Natural killer cell (primary cell): ENCODE measurements at regions not wholly inside any gene's neighbourhood (a gene's known extent, or its start where the extent isn't known, plus 50 kb on each side); places are given as distances from the start of the nearest gene placed in this dataset.

Source experiments
- ATAC-seq, 3 donors: fragments of 150-1000 bp in 2 of 3; fragments of 200-7000 bp in 1 of 3; cut with Tn5 transposase; 1 replicate in 1 of 3; 2 replicates in 2 of 3; pipeline ENCODE4 v1.10.0; 2021; ENCODE audit warnings: mild to moderate bottlenecking in 2 of 3, moderate library complexity in 2 of 3
- DNase-seq, 2 donors: peaks; one replicate each; pipeline versions ENCODE4 v3.0.0 to v3.0.0-alpha.2; 2013 to 2021; ENCODE audit warnings: mixed read lengths in 1 of 2
- H3K27ac ChIP-seq: one replicate; pipeline ENCODE4 v1.5.1; 2013; ENCODE audit warnings: mild to moderate bottlenecking, low read length
- H3K27me3 ChIP-seq: one replicate; pipeline ENCODE4 v1.6.1; 2013; ENCODE audit warnings: low read length; ENCODE audit not compliant: control insufficient read depth, insufficient read depth
- H3K36me3 ChIP-seq: one replicate; pipeline ENCODE4 v1.6.1; 2013; ENCODE audit warnings: low read length; ENCODE audit not compliant: control insufficient read depth, insufficient read depth
- H3K4me1 ChIP-seq: one replicate; pipeline ENCODE4 v1.6.1; 2013; ENCODE audit warnings: low read length; ENCODE audit not compliant: control insufficient read depth, insufficient read depth
- H3K4me3 ChIP-seq: one replicate; pipeline ENCODE4 v1.5.1; 2013; ENCODE audit warnings: low read length
- H3K9me3 ChIP-seq: one replicate; pipeline ENCODE4 v1.6.1; 2013; ENCODE audit warnings: low read length; ENCODE audit not compliant: control insufficient read depth, insufficient read depth
- H3K27ac Mint-ChIP-seq, 2 donors: one replicate each; pipeline ENCODE4 v1.8.0; 2022; ENCODE audit warnings: mild to moderate bottlenecking in 2 of 2, mixed read lengths in 2 of 2, moderate library complexity in 1 of 2
- H3K27me3 Mint-ChIP-seq, 2 donors: one replicate each; pipeline ENCODE4 v1.8.0; 2022; ENCODE audit warnings: low read depth in 2 of 2, mixed read lengths in 2 of 2
- H3K36me3 Mint-ChIP-seq: one replicate; pipeline ENCODE4 v1.8.0; 2022; ENCODE audit warnings: mixed read lengths
- H3K4me1 Mint-ChIP-seq, 2 donors: one replicate each; pipeline ENCODE4 v1.8.0; 2022; ENCODE audit warnings: mixed read lengths in 2 of 2
- H3K4me3 Mint-ChIP-seq: one replicate; pipeline ENCODE4 v1.8.0; 2022; ENCODE audit warnings: mild to moderate bottlenecking, moderate library complexity, mixed read lengths
- H3K9me3 Mint-ChIP-seq, 2 donors: one replicate each; pipeline ENCODE4 v1.8.0; 2022; ENCODE audit warnings: mixed read lengths in 2 of 2
- WGBS: methylation state at CpG from one replicate; pipeline ENCODE4 v1.1.7; 2013; ENCODE audit warnings: missing lambda C conversion rate; ENCODE audit not compliant: insufficient coverage; 5-methylcytosine and 5-hydroxymethylcytosine counted together
- intact Hi-C: fragments of 100-400 bp; cut with micrococcal nuclease; formaldehyde crosslinking; loops from one replicate; pipeline ENCODE4 v1.14.2; 2022
- TF ChIP-seq, protein P1 (sequence below): fragments of 200-600 bp; IDR thresholded peaks from one replicate; pipeline ENCODE4 v1.8.0; 2022; ENCODE audit warnings: antibody characterized with exemption

DNA sequence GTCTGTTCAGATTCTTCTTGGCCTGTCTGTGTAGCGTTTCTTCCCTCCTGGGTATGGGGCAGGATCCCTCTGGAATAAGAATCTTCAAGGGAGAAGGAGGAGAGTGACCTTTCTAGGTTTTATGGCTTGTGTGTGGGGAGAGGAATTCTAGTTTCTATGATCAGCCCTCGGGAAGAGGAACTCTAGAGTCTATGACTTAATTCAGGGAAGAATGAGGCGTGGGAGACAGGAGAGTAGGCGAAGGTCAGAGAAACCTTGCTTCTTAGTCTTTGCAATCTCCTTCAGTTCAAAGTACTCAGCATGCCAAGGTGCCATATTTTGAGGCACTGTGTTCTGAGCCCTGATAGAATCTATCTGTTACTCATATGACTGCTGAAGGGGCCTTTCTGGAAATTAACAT lies 99.2 kb upstream of the C3orf80 start:
- no peak overlapping the region for H3K4me3 ChIP-seq
- no peaks in the 10 kb centered on the region for H3K27me3 ChIP-seq
- H3K27ac ChIP-seq = no peak overlapping the region
- WGBS = 88% methylated on average over 4 of the region's 4 CpGs
- no peaks in the 10 kb centered on the region for H3K9me3 Mint-ChIP-seq
- intact Hi-C loops = no loop called here
- H3K36me3 Mint-ChIP-seq = no peaks in the 10 kb centered on the region
- H3K4me1 ChIP-seq = no peaks in the 10 kb centered on the region
- H3K4me1 Mint-ChIP-seq = no peaks in the 10 kb centered on the region
- peaks cover 5 to 7% of the 10 kb centered on the region in 2 donors for H3K27me3 Mint-ChIP-seq
- TF ChIP-seq, protein P1, sequence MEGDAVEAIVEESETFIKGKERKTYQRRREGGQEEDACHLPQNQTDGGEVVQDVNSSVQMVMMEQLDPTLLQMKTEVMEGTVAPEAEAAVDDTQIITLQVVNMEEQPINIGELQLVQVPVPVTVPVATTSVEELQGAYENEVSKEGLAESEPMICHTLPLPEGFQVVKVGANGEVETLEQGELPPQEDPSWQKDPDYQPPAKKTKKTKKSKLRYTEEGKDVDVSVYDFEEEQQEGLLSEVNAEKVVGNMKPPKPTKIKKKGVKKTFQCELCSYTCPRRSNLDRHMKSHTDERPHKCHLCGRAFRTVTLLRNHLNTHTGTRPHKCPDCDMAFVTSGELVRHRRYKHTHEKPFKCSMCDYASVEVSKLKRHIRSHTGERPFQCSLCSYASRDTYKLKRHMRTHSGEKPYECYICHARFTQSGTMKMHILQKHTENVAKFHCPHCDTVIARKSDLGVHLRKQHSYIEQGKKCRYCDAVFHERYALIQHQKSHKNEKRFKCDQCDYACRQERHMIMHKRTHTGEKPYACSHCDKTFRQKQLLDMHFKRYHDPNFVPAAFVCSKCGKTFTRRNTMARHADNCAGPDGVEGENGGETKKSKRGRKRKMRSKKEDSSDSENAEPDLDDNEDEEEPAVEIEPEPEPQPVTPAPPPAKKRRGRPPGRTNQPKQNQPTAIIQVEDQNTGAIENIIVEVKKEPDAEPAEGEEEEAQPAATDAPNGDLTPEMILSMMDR = no peak
- no peaks in the 10 kb centered on the region for H3K36me3 ChIP-seq
- ATAC-seq (no peak), DNase-seq (no peak)
- no peaks in the 10 kb centered on the region for H3K9me3 ChIP-seq
- no peak overlapping the region for H3K27ac Mint-ChIP-seq
- no peak overlapping the region for H3K4me3 Mint-ChIP-seq

DNA sequence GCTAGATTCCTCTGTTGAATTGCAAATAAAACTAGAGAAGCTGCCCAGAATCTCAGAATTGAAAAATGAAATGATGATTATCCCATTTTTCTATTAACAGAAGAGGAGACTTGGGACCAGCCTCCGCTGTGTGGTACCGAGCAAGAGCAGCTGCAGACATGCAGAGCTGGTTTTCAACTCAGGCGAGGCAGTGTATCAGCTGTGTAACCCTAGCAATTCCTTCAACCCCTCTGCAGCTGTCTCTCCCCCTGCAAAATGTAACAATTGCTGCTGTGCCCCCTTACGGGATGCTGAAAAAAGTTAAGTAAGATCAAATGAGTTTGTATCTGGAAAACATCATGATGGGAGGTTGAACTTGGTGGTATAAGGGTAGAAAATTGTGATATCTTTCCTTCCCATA lies 98.5 kb upstream of the C3orf80 start:
- Mint-ChIP-seq H3K27ac (no peak overlapping the region), H3K4me3 (no peak overlapping the region), H3K36me3 (no peaks in the 10 kb centered on the region), H3K4me1 (no peaks in the 10 kb centered on the region), H3K9me3 (no peaks in the 10 kb centered on the region), H3K27me3 (peaks cover 5 to 7% of the 10 kb centered on the region in 2 donors)
- 90% methylated on average over 4 of the region's 4 CpGs for WGBS
- ATAC-seq (no peak), DNase-seq (no peak)
- no peak overlapping the region for H3K27ac ChIP-seq
- TF ChIP-seq, protein P1 = no peak
- no peaks in the 10 kb centered on the region for H3K4me1 ChIP-seq
- no peak overlapping the region for H3K4me3 ChIP-seq
- no peaks in the 10 kb centered on the region for H3K36me3 ChIP-seq
- H3K9me3 ChIP-seq = no peaks in the 10 kb centered on the region
- no peaks in the 10 kb centered on the region for H3K27me3 ChIP-seq
- intact Hi-C loops = no loop called here

DNA sequence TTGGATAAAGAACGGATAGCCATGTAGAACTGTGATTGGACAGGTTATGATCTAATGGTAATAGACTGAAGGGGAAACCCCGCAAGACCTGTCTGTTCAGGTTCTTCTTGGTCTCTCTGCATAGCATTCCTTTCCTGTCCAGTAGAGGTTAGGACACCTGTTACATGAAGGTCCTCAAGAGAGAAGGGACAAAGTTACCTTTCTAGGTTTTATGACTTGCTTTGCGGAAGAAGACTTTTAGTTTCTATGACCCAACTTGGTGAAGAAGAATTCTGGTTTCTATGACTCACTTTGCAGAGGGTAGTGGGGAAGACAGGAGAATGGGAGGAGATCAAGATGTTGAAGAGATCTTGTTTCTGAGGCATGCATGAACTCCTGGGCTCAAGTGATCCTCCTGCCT lies 97.9 kb upstream of the C3orf80 start:
- 91% methylated on average over 3 of the region's 3 CpGs for WGBS
- H3K27ac Mint-ChIP-seq = no peak overlapping the region
- intact Hi-C loops = no loop called here

DNA sequence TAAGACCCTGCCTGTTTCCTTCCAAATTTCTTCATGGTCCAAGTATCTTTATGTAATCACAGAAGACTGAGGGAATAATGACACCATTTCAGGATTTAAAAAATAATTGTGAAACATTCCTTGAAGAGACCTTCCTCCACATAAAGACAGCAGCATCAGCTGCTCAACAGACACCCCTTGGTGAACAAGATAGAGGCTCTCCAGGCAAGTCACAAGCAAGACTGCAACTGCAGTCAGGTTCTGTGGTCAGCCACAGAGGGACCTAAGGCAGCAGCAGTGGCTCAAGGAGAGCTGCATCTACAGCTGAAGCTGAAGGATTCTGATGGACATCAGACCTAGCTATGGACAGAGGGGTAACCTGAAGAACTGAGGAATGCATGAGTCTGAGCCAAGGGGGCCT lies 97.2 kb upstream of the C3orf80 start:
- Histone ChIP-seq H3K36me3 (no peaks in the 10 kb centered on the region), H3K27me3 (no peaks in the 10 kb centered on the region), H3K4me3 (no peak overlapping the region), H3K9me3 (no peaks in the 10 kb centered on the region), H3K4me1 (no peaks in the 10 kb centered on the region), H3K27ac (no peak overlapping the region)
- Mint-ChIP-seq H3K9me3 (no peaks in the 10 kb centered on the region), H3K4me3 (no peak overlapping the region), H3K27ac (no peak overlapping the region), H3K36me3 (no peaks in the 10 kb centered on the region), H3K4me1 (no peaks in the 10 kb centered on the region), H3K27me3 (peaks cover 5 to 7% of the 10 kb centered on the region in 2 donors)
- ATAC-seq (no peak), DNase-seq (no peak)
- intact Hi-C loops = no loop called here
- TF ChIP-seq, protein P1 = no peak

More for the DNA sequence above, 97.9 kb upstream of the C3orf80 start:
- no peaks in the 10 kb centered on the region for H3K36me3 Mint-ChIP-seq
- no peak overlapping the region for H3K4me3 ChIP-seq
- ATAC-seq (no peak), DNase-seq (no peak)
- no peak overlapping the region for H3K4me3 Mint-ChIP-seq
- no peaks in the 10 kb centered on the region for H3K9me3 Mint-ChIP-seq
- no peaks in the 10 kb centered on the region for H3K27me3 ChIP-seq
- H3K9me3 ChIP-seq = no peaks in the 10 kb centered on the region
- TF ChIP-seq, protein P1 = no peak
- H3K27me3 Mint-ChIP-seq = peaks cover 5 to 7% of the 10 kb centered on the region in 2 donors
- no peak overlapping the region for H3K27ac ChIP-seq
- no peaks in the 10 kb centered on the region for H3K36me3 ChIP-seq
- H3K4me1 Mint-ChIP-seq = no peaks in the 10 kb centered on the region
- no peaks in the 10 kb centered on the region for H3K4me1 ChIP-seq
